ENCODE measurements at regions not wholly inside any gene's neighbourhood (a gene's known extent, or its start where the extent isn't known, plus 50 kb on each side); places are given as distances from the start of the nearest gene placed in this dataset.
A peak's percentile ranks its signal among the peaks of the same experiment; 100 is the strongest.

DNA sequence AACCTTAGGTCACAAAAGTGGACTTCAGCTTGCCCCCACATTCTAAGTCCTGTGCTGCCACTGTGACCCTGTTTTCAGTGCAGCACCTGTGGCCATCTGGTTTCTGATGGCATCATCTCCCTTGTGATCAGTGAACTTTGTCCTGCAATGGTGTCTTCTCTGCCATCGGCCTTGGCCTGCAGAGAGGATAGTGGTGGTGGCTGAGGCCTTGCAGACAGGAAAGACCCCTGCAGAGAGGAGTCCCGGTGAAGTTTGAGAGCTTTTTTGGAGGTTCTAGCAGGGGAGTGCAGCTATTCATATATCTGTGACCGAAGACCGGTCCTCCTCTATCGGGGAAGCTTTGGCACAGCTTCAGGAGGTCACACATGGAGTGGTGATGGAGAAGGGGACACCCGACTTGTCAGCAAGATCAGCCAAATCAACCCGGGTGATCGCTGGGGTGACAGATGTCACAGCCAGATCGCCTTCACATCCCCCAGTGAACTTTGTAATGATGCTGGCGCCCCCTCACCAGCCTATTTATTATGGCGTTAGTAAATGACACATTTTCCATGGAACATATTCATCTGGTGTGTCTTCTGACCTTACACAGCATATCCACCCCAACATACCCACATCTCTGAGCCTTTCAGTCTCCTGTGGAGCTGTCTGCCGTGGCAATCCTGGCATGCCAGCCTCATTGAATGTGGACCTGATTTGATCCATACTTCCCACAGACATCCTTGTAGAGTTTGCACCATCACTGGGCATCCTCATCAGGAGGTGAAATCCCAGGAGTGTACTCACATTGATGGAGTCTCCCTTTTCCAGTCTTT is 136.1 kb downstream of the PAPOLA start:
- no peak overlapping the region for H3K27ac Mint-ChIP-seq

DNA sequence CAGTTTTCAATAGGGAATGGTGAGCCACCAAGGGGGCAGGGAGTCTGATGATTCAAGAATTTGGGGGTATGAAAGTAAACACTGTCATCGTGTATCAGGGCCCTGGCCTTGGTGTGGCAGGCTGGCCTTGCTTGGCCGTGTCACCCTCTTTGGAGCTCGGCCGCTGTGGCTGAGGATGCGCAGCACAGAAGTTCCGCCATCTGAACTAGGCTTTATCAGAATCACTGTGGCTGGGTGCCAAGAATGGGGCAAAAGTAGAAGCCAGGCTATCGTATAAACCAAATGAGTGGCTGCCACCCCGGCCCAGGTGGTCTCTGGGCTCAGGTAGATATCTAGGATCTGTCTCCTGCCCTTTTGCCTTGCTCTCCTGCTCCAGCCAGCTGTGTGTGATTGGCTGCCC is 137.4 kb downstream of the PAPOLA start:
- H3K4me1 ChIP-seq (ENCODE audit: insufficient read depth) = no peaks in the 10 kb centered on the region
- Mint-ChIP-seq H3K27me3 (ENCODE audit: insufficient read depth, low read depth, poor library complexity) (peaks cover 5% of the 10 kb centered on the region), H3K36me3 (ENCODE audit: low read depth) (no peaks in the 10 kb centered on the region), H3K4me3 (no peak overlapping the region), H3K27ac (no peak overlapping the region), H3K4me1 (no peaks in the 10 kb centered on the region), H3K9me3 (no peaks in the 10 kb centered on the region)
- H3K27ac ChIP-seq (ENCODE audit: low read depth) = no peak overlapping the region
- H3K27me3 ChIP-seq (ENCODE audit: insufficient read depth) = no peaks in the 10 kb centered on the region
- no peak overlapping the region for H3K4me3 ChIP-seq
- no peaks in the 10 kb centered on the region for H3K36me3 ChIP-seq (ENCODE audit: insufficient read depth)
- no peak overlapping the region for H2AFZ ChIP-seq
- no peaks in the 10 kb centered on the region; the same call in 1 of the 2 replicates for H3K9me2 ChIP-seq (ENCODE audit: insufficient read depth)
- H3F3A ChIP-seq (replicated peaks; ENCODE audit: low read depth) = no peaks in the 10 kb centered on the region
- H4K20me1 ChIP-seq (replicated peaks; ENCODE audit: insufficient read depth) = no peaks in the 10 kb centered on the region
- H3K79me2 ChIP-seq (replicated peaks; ENCODE audit: insufficient read depth) = no peaks in the 10 kb centered on the region
- no peak for ATAC-seq
- H3K4me2 ChIP-seq = no peak overlapping the region
- no peak for DNase-seq (ENCODE audit: low spot score)
- no peak for TF ChIP-seq ZNF114 (CRISPR knock-in tag; IDR thresholded peaks at IDR 0.05)
- no peak for TF ChIP-seq CREB1 (CRISPR knock-in tag; IDR thresholded peaks at IDR 0.05; ENCODE audit: low read depth)

More for the DNA sequence above, 136.1 kb downstream of the PAPOLA start:
- no peaks in the 10 kb centered on the region for H3K36me3 ChIP-seq (ENCODE audit: insufficient read depth)
- no peaks in the 10 kb centered on the region for H3K4me1 ChIP-seq (ENCODE audit: insufficient read depth)
- Mint-ChIP-seq H3K36me3 (ENCODE audit: low read depth) (no peaks in the 10 kb centered on the region), H3K4me1 (no peaks in the 10 kb centered on the region), H3K9me3 (no peaks in the 10 kb centered on the region), H3K4me3 (no peak overlapping the region), H3K27me3 (ENCODE audit: insufficient read depth, low read depth, poor library complexity) (peaks cover 5% of the 10 kb centered on the region)
- H3K27me3 ChIP-seq (ENCODE audit: insufficient read depth) = no peaks in the 10 kb centered on the region
- H4K20me1 ChIP-seq (replicated peaks; ENCODE audit: insufficient read depth) = no peaks in the 10 kb centered on the region
- DNase-seq (ENCODE audit: low spot score) (no peak), ATAC-seq (no peak)
- no peak overlapping the region for H3K4me3 ChIP-seq
- H3K9me2 ChIP-seq (ENCODE audit: insufficient read depth) = no peaks in the 10 kb centered on the region
- TF ChIP-seq, protein P1, sequence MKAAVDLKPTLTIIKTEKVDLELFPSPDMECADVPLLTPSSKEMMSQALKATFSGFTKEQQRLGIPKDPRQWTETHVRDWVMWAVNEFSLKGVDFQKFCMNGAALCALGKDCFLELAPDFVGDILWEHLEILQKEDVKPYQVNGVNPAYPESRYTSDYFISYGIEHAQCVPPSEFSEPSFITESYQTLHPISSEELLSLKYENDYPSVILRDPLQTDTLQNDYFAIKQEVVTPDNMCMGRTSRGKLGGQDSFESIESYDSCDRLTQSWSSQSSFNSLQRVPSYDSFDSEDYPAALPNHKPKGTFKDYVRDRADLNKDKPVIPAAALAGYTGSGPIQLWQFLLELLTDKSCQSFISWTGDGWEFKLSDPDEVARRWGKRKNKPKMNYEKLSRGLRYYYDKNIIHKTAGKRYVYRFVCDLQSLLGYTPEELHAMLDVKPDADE (IDR thresholded peaks at IDR 0.05) = no peak
- no peak for TF ChIP-seq EZH2 (IDR thresholded peaks at IDR 0.05; ENCODE audit: low read depth, unreplicated experiment)
- H3K27ac ChIP-seq (ENCODE audit: low read depth) = no peak overlapping the region
- H3K79me2 ChIP-seq (replicated peaks; ENCODE audit: insufficient read depth) = no peaks in the 10 kb centered on the region
- H3K4me2 ChIP-seq = no peak overlapping the region
- H3F3A ChIP-seq (replicated peaks; ENCODE audit: low read depth) = no peaks in the 10 kb centered on the region
- no peak overlapping the region for H2AFZ ChIP-seq

DNA sequence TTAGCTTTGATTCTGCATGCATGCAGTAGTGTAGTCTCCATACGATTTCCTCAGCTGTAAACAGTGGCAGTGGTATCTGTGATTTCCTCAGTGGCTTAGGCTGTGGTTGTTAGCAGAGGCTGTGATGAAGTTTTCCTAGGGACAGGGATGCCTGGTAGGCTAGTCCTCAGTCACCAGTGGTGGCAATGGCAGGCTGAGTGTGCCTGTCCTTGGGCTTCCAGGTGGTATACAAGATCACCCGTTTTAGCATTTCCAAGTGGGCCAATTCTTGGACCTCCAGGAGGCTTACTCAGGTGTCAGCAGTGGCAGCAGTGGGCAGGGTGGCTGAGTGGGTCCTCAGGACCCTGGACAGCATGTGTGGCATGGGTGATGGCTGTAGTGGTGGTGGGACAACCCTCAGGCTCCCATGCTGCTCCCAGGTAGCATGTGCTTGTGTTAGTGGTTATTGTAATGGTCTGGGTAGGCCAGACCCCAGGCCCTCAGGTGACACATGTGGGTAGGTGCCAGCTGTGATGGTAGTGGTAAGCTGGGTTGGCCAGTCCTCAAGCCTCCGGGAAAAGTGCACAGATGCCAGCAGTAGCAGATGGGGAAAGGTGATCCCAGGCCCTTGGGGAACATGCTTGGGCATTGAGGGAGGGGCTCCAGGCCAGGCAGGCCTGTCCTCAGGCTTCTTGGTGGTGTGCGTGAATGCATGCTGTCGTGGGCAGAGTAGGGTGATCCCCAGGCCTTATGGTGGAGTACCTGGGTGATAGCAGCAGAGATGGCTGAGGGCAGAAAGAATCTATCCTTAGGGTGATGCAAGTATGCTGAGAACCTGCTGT is 146.5 kb downstream of the PAPOLA start:
- no peak for DNase-seq (ENCODE audit: low spot score)
- H3K9me3 Mint-ChIP-seq = no peaks in the 10 kb centered on the region

More for the DNA sequence above, 146.5 kb downstream of the PAPOLA start:
- H3K27me3 Mint-ChIP-seq (ENCODE audit: insufficient read depth, low read depth, poor library complexity) = peaks cover 2% of the 10 kb centered on the region
- no peak overlapping the region for H2AFZ ChIP-seq
- no peak for ATAC-seq
- H3K4me3 ChIP-seq = no peak overlapping the region
- no peak overlapping the region for H3K27ac ChIP-seq (ENCODE audit: low read depth)
- H3K27ac Mint-ChIP-seq = no peak overlapping the region
- no peaks in the 10 kb centered on the region for H3K4me1 ChIP-seq (ENCODE audit: insufficient read depth)
- no peaks in the 10 kb centered on the region for H3K4me1 Mint-ChIP-seq
- no peaks in the 10 kb centered on the region for H3F3A ChIP-seq (replicated peaks; ENCODE audit: low read depth)
- no peaks in the 10 kb centered on the region for H3K27me3 ChIP-seq (ENCODE audit: insufficient read depth)
- TF ChIP-seq, protein P2, sequence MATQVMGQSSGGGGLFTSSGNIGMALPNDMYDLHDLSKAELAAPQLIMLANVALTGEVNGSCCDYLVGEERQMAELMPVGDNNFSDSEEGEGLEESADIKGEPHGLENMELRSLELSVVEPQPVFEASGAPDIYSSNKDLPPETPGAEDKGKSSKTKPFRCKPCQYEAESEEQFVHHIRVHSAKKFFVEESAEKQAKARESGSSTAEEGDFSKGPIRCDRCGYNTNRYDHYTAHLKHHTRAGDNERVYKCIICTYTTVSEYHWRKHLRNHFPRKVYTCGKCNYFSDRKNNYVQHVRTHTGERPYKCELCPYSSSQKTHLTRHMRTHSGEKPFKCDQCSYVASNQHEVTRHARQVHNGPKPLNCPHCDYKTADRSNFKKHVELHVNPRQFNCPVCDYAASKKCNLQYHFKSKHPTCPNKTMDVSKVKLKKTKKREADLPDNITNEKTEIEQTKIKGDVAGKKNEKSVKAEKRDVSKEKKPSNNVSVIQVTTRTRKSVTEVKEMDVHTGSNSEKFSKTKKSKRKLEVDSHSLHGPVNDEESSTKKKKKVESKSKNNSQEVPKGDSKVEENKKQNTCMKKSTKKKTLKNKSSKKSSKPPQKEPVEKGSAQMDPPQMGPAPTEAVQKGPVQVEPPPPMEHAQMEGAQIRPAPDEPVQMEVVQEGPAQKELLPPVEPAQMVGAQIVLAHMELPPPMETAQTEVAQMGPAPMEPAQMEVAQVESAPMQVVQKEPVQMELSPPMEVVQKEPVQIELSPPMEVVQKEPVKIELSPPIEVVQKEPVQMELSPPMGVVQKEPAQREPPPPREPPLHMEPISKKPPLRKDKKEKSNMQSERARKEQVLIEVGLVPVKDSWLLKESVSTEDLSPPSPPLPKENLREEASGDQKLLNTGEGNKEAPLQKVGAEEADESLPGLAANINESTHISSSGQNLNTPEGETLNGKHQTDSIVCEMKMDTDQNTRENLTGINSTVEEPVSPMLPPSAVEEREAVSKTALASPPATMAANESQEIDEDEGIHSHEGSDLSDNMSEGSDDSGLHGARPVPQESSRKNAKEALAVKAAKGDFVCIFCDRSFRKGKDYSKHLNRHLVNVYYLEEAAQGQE (IDR thresholded peaks at IDR 0.05; ENCODE audit: unreplicated experiment) = peak; percentile 49
- TF ChIP-seq CREB1 (CRISPR knock-in tag; IDR thresholded peaks at IDR 0.05; ENCODE audit: low read depth) = no peak
- H3K9me2 ChIP-seq (ENCODE audit: insufficient read depth) = no peaks in the 10 kb centered on the region; the same call in 1 of the 2 replicates
- H4K20me1 ChIP-seq (replicated peaks; ENCODE audit: insufficient read depth) = no peaks in the 10 kb centered on the region
- no peaks in the 10 kb centered on the region for H3K79me2 ChIP-seq (replicated peaks; ENCODE audit: insufficient read depth)
- no peak overlapping the region for H3K4me2 ChIP-seq
- no peak overlapping the region for H3K4me3 Mint-ChIP-seq
- H3K36me3 ChIP-seq (ENCODE audit: insufficient read depth) = no peaks in the 10 kb centered on the region
- H3K36me3 Mint-ChIP-seq (ENCODE audit: low read depth) = no peaks in the 10 kb centered on the region

Measured in GM23338 (cell line).